AG04449 (cell line): ENCODE measurements at regions not wholly inside any gene's neighbourhood (a gene's known extent, or its start where the extent isn't known, plus 50 kb on each side); places are given as distances from the start of the nearest gene placed in this dataset.

Experiments
- CTCF ChIA-PET: fragments of 350-600 bp; formaldehyde crosslinking; extraction: SDS; loops from one replicate; lab custom pipeline; 2021; ENCODE audit warnings: antibody characterized with exemption; lab: Yijun Ruan, JAX
- POLR2A ChIA-PET: fragments of 400-600, 350-600 bp; formaldehyde crosslinking; extraction: SDS; loops from one replicate; lab custom pipeline; 2020; ENCODE audit warnings: antibody characterized with exemption, inconsistent platforms; lab: Yijun Ruan, JAX
- DNase-seq: peaks from one replicate; pipeline ENCODE4 v3.0.0-alpha.2; 2010; ENCODE audit warnings: low read depth, low spot score
- H3K4me3 ChIP-seq: 2 replicates; pipeline ENCODE4 v1.5.1; 2011; ENCODE audit warnings: low read depth, mild to moderate bottlenecking, control low read depth, low read length
- TF ChIP-seq, protein P1 (sequence below): IDR thresholded peaks from one replicate; pipeline ENCODE4 v1.5.1; 2011; ENCODE audit warnings: mild to moderate bottlenecking, moderate library complexity, low read length, control low read depth, inconsistent platforms; ENCODE audit not compliant: insufficient read depth; ENCODE audit errors: missing control alignments

- TF ChIP-seq, protein P1, sequence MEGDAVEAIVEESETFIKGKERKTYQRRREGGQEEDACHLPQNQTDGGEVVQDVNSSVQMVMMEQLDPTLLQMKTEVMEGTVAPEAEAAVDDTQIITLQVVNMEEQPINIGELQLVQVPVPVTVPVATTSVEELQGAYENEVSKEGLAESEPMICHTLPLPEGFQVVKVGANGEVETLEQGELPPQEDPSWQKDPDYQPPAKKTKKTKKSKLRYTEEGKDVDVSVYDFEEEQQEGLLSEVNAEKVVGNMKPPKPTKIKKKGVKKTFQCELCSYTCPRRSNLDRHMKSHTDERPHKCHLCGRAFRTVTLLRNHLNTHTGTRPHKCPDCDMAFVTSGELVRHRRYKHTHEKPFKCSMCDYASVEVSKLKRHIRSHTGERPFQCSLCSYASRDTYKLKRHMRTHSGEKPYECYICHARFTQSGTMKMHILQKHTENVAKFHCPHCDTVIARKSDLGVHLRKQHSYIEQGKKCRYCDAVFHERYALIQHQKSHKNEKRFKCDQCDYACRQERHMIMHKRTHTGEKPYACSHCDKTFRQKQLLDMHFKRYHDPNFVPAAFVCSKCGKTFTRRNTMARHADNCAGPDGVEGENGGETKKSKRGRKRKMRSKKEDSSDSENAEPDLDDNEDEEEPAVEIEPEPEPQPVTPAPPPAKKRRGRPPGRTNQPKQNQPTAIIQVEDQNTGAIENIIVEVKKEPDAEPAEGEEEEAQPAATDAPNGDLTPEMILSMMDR: no peak
- CTCF ChIA-PET: no interaction called here
- no peak overlapping the region for H3K4me3 ChIP-seq
- POLR2A ChIA-PET: no interaction called here
- no peak for DNase-seq
These were observed 279.9 kb downstream of the NEBL start for GRCh38 chr10:20616918-20617810.

DNA sequence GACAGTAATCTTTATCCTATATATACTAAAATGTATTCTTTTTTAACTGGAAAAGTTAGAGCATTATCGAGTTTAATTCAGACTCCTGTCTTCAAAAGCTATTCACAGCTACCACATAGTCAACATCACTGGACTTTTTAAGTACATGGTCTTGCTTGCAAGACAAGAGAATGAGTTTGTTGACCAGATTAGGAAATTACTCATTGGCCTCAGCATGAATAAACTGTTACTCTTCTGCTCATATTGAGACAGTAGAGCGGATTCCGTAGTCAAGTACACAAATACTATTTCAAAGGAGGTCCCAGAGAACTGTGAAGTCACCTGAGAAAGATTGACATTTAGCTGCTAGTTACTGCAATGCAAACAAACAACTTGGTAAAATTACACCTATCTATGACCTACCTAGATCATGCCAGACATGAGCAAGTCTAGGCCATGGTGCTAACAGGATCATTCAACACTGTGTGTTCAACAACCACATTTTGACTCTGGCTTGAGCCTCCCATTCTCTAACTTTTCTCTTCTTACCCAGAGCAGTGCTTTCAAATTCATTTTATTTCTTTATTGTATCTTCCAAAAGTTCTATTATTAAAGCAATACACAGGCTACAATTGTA, 280.9 kb downstream of the NEBL start:
- POLR2A ChIA-PET: no interaction called here
- no peak overlapping the region for H3K4me3 ChIP-seq
- TF ChIP-seq, protein P1: no peak
- DNase-seq: no peak
- CTCF ChIA-PET: no interaction called here

GRCh38 chr10:20615395-20615794, 281.7 kb downstream of the NEBL start:
- DNase-seq: no peak
- ChIA-PET POLR2A (no interaction called here), CTCF (no interaction called here)
- TF ChIP-seq, protein P1: no peak
- H3K4me3 ChIP-seq: no peak overlapping the region

- TF ChIP-seq, protein P1: no peak
- no peak for DNase-seq
- ChIA-PET CTCF (no interaction called here), POLR2A (no interaction called here)
- H3K4me3 ChIP-seq: no peak overlapping the region
These were observed 282.2 kb downstream of the NEBL start for GRCh38 chr10:20614911-20615310.

DNA sequence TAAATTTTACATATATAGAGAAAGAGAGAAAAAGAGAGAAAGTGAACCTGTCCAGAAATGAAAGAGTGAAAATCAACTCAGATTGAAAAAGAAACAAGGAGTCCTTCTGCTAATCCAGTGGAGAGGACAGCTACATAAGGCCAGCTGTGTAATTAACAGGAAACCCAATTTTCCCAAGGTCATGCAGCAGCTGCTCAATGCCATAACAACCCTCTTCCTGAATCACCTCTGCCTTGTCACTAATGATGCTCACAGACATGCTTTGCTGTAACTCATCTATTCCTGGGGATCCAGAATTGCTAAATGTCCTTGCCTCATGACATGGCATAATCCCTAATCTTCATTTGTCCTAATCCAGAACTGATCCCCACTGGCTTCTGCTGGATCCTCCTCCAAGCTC, 288.6 kb downstream of the NEBL start:
- ChIA-PET CTCF (no interaction called here), POLR2A (no interaction called here)
- TF ChIP-seq, protein P1: no peak
- no peak overlapping the region for H3K4me3 ChIP-seq
- DNase-seq: no peak

GRCh38 chr10:20606985-20607384, 290.1 kb downstream of the NEBL start:
- no peak overlapping the region for H3K4me3 ChIP-seq
- DNase-seq: no peak
- ChIA-PET POLR2A (no interaction called here), CTCF (no interaction called here)
- TF ChIP-seq, protein P1: no peak
